Bronchial epithelial cell (primary cell): ENCODE measurements at regions not wholly inside any gene's neighbourhood (a gene's known extent, or its start where the extent isn't known, plus 50 kb on each side); places are given as distances from the start of the nearest gene placed in this dataset.

Experiments used
- DNase-seq: peaks from one replicate; pipeline ENCODE4 v3.0.0-alpha.2; 2010; ENCODE audit warnings: low read depth
- FAIRE-seq: peaks from 2 replicates; lab custom pipeline; 2011; peaks lifted over from hg19 to GRCh38; lab: Jason Lieb, UNC
- H3K27me3 ChIP-seq: 2 replicates; pipeline ENCODE4 v1.5.1; 2011; ENCODE audit warnings: low read length; ENCODE audit not compliant: control insufficient read depth, insufficient read depth
- H3K36me3 ChIP-seq: 2 replicates; pipeline ENCODE4 v1.5.1; 2011; ENCODE audit warnings: low read length; ENCODE audit not compliant: control insufficient read depth, insufficient read depth
- H3K4me3 ChIP-seq: 2 replicates; pipeline ENCODE4 v1.5.1; 2011; ENCODE audit warnings: mild to moderate bottlenecking, low read depth, low read length, control low read depth
- CTCF ChIP-seq: IDR thresholded peaks from 2 replicates; pipeline ENCODE4 v1.5.1; 2011; ENCODE audit warnings: mild to moderate bottlenecking, moderate library complexity, low read length, control low read depth, inconsistent platforms; ENCODE audit not compliant: insufficient read depth, severe bottlenecking

GRCh38 chr5:125185740-125186139 lies 439.3 kb upstream of the ZNF608 start:
- DNase-seq: no peak
- FAIRE-seq: no peak
- Histone ChIP-seq H3K27me3 (no peaks in the 10 kb centered on the region), H3K36me3 (no peaks in the 10 kb centered on the region), H3K4me3 (no peak overlapping the region)
- no peak for TF ChIP-seq CTCF

GRCh38 chr5:125186911-125187375 lies 440.5 kb upstream of the ZNF608 start:
- no peaks in the 10 kb centered on the region for H3K36me3 ChIP-seq
- FAIRE-seq: no peak
- DNase-seq: no peak
- H3K4me3 ChIP-seq: no peak overlapping the region
- TF ChIP-seq CTCF: no peak
- no peaks in the 10 kb centered on the region for H3K27me3 ChIP-seq

- TF ChIP-seq CTCF: no peak
- DNase-seq: peak; percentile 54
Measured at GRCh38 chr5:125189531-125189941, 443.1 kb upstream of the ZNF608 start.

GRCh38 chr5:125190232-125191087 lies 444.0 kb upstream of the ZNF608 start:
- Histone ChIP-seq H3K36me3 (no peaks in the 10 kb centered on the region), H3K27me3 (no peaks in the 10 kb centered on the region), H3K4me3 (no peak overlapping the region)
- FAIRE-seq: no peak
- DNase-seq: peak; percentile 29
- no peak for TF ChIP-seq CTCF

More at GRCh38 chr5:125189531-125189941, 443.1 kb upstream of the ZNF608 start:
- Histone ChIP-seq H3K27me3 (no peaks in the 10 kb centered on the region), H3K4me3 (no peak overlapping the region), H3K36me3 (no peaks in the 10 kb centered on the region)
- no peak for FAIRE-seq

GRCh38 chr5:125194883-125195282 lies 448.4 kb upstream of the ZNF608 start:
- no peak for TF ChIP-seq CTCF
- no peak overlapping the region for H3K4me3 ChIP-seq
- DNase-seq (no peak), FAIRE-seq (no peak)
- H3K36me3 ChIP-seq: no peaks in the 10 kb centered on the region
- H3K27me3 ChIP-seq: no peaks in the 10 kb centered on the region
